CD14-positive monocyte (primary cell): ENCODE measurements at regions not wholly inside any gene's neighbourhood (a gene's known extent, or its start where the extent isn't known, plus 50 kb on each side); places are given as distances from the start of the nearest gene placed in this dataset.

Experiments
- DNase-seq, 3 donors: peaks; one replicate each; pipeline ENCODE4 v3.0.0-alpha.2; 2011 to 2022
- H2AFZ ChIP-seq: 2 replicates; pipeline ENCODE4 v1.6.0; 2012; ENCODE audit warnings: mild to moderate bottlenecking, low read depth, low read length, inconsistent platforms; ENCODE audit not compliant: insufficient read depth, poor library complexity, severe bottlenecking
- H3K27ac ChIP-seq, 2 donors: 1 replicate in 1 of 2; 2 replicates in 1 of 2; pipeline ENCODE4 v1.5.1; 2012 to 2013; ENCODE audit warnings: low read length in 2 of 2, control low read depth in 1 of 2, inconsistent platforms in 1 of 2, low read depth in 1 of 2, mild to moderate bottlenecking in 1 of 2
- H3K27me3 ChIP-seq, 2 donors: one replicate each; pipeline versions ENCODE4 v1.6.0 to v1.6.1; 2011 to 2013; ENCODE audit warnings: low read length in 2 of 2; ENCODE audit not compliant: control insufficient read depth in 2 of 2, insufficient read depth in 2 of 2
- H3K36me3 ChIP-seq, 2 donors: replicated peaks in 1 of 2; 1 replicate in 1 of 2; 2 replicates in 1 of 2; pipeline versions ENCODE4 v1.5.1 to v1.6.1; 2012 to 2013; ENCODE audit warnings: low read length in 2 of 2, control low read depth in 1 of 2, inconsistent platforms in 1 of 2, mild to moderate bottlenecking in 1 of 2; ENCODE audit not compliant: insufficient read depth in 2 of 2, control insufficient read depth in 1 of 2
- H3K4me1 ChIP-seq, 2 donors: 1 replicate in 1 of 2; 2 replicates in 1 of 2; pipeline versions ENCODE4 v1.5.1 to v1.6.1; 2012 to 2013; ENCODE audit warnings: low read length in 2 of 2, control low read depth in 1 of 2, inconsistent platforms in 1 of 2, mild to moderate bottlenecking in 1 of 2, moderate library complexity in 1 of 2; ENCODE audit not compliant: insufficient read depth in 2 of 2, control insufficient read depth in 1 of 2
- H3K4me2 ChIP-seq: replicated peaks from 2 replicates; pipeline ENCODE3; 2012; ENCODE audit warnings: low read length, moderate library complexity, mild to moderate bottlenecking; ENCODE audit not compliant: poor library complexity, severe bottlenecking; ENCODE audit errors: extremely low read depth
- H3K4me3 ChIP-seq, 3 experiments: fragments of 200-600 bp in 1 of 3; sonication (generic) in 1 of 3; replicated peaks in 1 of 3; 1 replicate in 2 of 3; 2 replicates in 1 of 3; pipeline ENCODE4 v1.5.1; 2011 to 2013; ENCODE audit warnings: low read length in 3 of 3, mild to moderate bottlenecking in 3 of 3, control low read depth in 2 of 3, low read depth in 2 of 3, inconsistent platforms in 1 of 3, moderate library complexity in 1 of 3
- H3K79me2 ChIP-seq: 2 replicates; pipeline ENCODE4 v1.6.0; 2012; ENCODE audit warnings: mild to moderate bottlenecking, control low read depth, inconsistent platforms, low read length, moderate library complexity; ENCODE audit not compliant: insufficient read depth
- H3K9ac ChIP-seq: 2 replicates; pipeline ENCODE4 v1.6.0; 2017; ENCODE audit warnings: low read length, mild to moderate bottlenecking; ENCODE audit not compliant: insufficient read depth, poor library complexity, severe bottlenecking
- H3K9me3 ChIP-seq, 2 donors: replicated peaks in 1 of 2; 1 replicate in 1 of 2; 2 replicates in 1 of 2; pipeline versions ENCODE4 v1.5.1 to v1.6.1; 2012 to 2013; ENCODE audit warnings: low read length in 2 of 2, control low read depth in 1 of 2; ENCODE audit not compliant: control insufficient read depth in 1 of 2, insufficient read depth in 1 of 2
- H4K20me1 ChIP-seq: 2 replicates; pipeline ENCODE4 v1.6.0; 2012; ENCODE audit warnings: mild to moderate bottlenecking, low read length, control low read depth, moderate library complexity; ENCODE audit not compliant: insufficient read depth
- H3K27ac Mint-ChIP-seq, 7 donors: one replicate each; pipeline ENCODE4 v1.8.0; 2020; ENCODE audit warnings: mild to moderate bottlenecking in 7 of 7, mixed read lengths in 7 of 7, moderate library complexity in 6 of 7, inconsistent platforms in 2 of 7
- H3K27me3 Mint-ChIP-seq, 3 donors: one replicate each; pipeline ENCODE4 v1.8.0; 2021 to 2022; ENCODE audit warnings: low read depth in 3 of 3, mild to moderate bottlenecking in 3 of 3, mixed read lengths in 3 of 3, moderate library complexity in 3 of 3, inconsistent platforms in 1 of 3
- H3K36me3 Mint-ChIP-seq, 2 donors: one replicate each; pipeline ENCODE4 v1.8.0; 2020; ENCODE audit warnings: mixed read lengths in 2 of 2, inconsistent platforms in 1 of 2, mild to moderate bottlenecking in 1 of 2
- H3K4me1 Mint-ChIP-seq: one replicate; pipeline ENCODE4 v1.8.0; 2020; ENCODE audit warnings: mild to moderate bottlenecking, mixed read lengths
- H3K4me3 Mint-ChIP-seq, 2 donors: one replicate each; pipeline ENCODE4 v1.8.0; 2020; ENCODE audit warnings: mild to moderate bottlenecking in 2 of 2, mixed read lengths in 2 of 2, moderate library complexity in 1 of 2
- H3K9me3 Mint-ChIP-seq, 7 donors: one replicate each; pipeline ENCODE4 v1.8.0; 2020 to 2022; ENCODE audit warnings: mixed read lengths in 7 of 7, mild to moderate bottlenecking in 6 of 7, moderate library complexity in 6 of 7, inconsistent platforms in 2 of 7
- CTCF ChIP-seq: fragments of 200-600 bp; IDR thresholded peaks from one replicate; pipeline ENCODE4 v1.8.0; 2022; ENCODE audit warnings: antibody characterized with exemption, mild to moderate bottlenecking
- WGBS: methylation state at CpG from one replicate; pipeline ENCODE4 v1.1.5; 2013; ENCODE audit warnings: missing lambda C conversion rate; ENCODE audit not compliant: insufficient coverage; 5-methylcytosine and 5-hydroxymethylcytosine counted together
- intact Hi-C, 2 donors: fragments of 100-400 bp; cut with micrococcal nuclease; formaldehyde crosslinking; loops; one replicate each; pipeline versions ENCODE4 v1.15.0 to v1.15.1; 2023

- Mint-ChIP-seq H3K4me1 (no peaks in the 10 kb centered on the region), H3K36me3 (no peaks in the 10 kb centered on the region), H3K27me3 (peaks cover 2 to 4% (median 2%) of the 10 kb centered on the region in 3 donors), H3K4me3 (no peak overlapping the region), H3K9me3 (peaks cover 0 to 15% (median 2%) of the 10 kb centered on the region in 7 donors), H3K27ac (no peak overlapping the region)
- H3K4me3 ChIP-seq, result no peak overlapping the region
- peaks cover 0 to 4% of the 10 kb centered on the region in 2 donors for H3K9me3 ChIP-seq
- H3K27ac ChIP-seq, result no peak overlapping the region
- H3K9ac ChIP-seq, result no peak overlapping the region
- H3K27me3 ChIP-seq, result no peaks in the 10 kb centered on the region
- H3K4me2 ChIP-seq, result no peak overlapping the region
- H2AFZ ChIP-seq, result no peak overlapping the region
- TF ChIP-seq CTCF, result no peak
- no peaks in the 10 kb centered on the region for H4K20me1 ChIP-seq
- DNase-seq, result no peak
- H3K36me3 ChIP-seq, result no peaks in the 10 kb centered on the region
- H3K79me2 ChIP-seq, result no peaks in the 10 kb centered on the region
- WGBS, result no CpG with 5 or more reads among the region's 2 CpGs
- H3K4me1 ChIP-seq, result no peaks in the 10 kb centered on the region
- intact Hi-C loops, result no loop called here
Measured at GRCh38 chr20:43358811-43359210, 98.9 kb upstream of the SRSF6 start.

- no peak overlapping the region for H3K4me3 ChIP-seq
- no peaks in the 10 kb centered on the region for H3K4me1 Mint-ChIP-seq
- H3K27me3 ChIP-seq, result no peaks in the 10 kb centered on the region
- H3K27ac ChIP-seq, result no peak overlapping the region
- H3K9ac ChIP-seq, result no peak overlapping the region
- peaks cover 0 to 20% (median 5%) of the 10 kb centered on the region in 7 donors for H3K9me3 Mint-ChIP-seq
- H3K79me2 ChIP-seq, result no peaks in the 10 kb centered on the region
- H3K4me2 ChIP-seq, result no peak overlapping the region
- intact Hi-C loops, result no loop called here
- TF ChIP-seq CTCF, result no peak
- no peak for DNase-seq
- peaks cover 0 to 7% (median 2%) of the 10 kb centered on the region in 3 donors for H3K27me3 Mint-ChIP-seq
- H4K20me1 ChIP-seq, result no peaks in the 10 kb centered on the region
- H3K4me1 ChIP-seq, result no peaks in the 10 kb centered on the region
- H3K27ac Mint-ChIP-seq, result no peak overlapping the region
- 97% methylated on average over 4 of the region's 6 CpGs for WGBS
- no peak overlapping the region for H3K4me3 Mint-ChIP-seq
- H3K9me3 ChIP-seq, result peaks cover 0 to 9% of the 10 kb centered on the region in 2 donors
- H3K36me3 Mint-ChIP-seq, result no peaks in the 10 kb centered on the region
- no peak overlapping the region for H2AFZ ChIP-seq
- H3K36me3 ChIP-seq, result no peaks in the 10 kb centered on the region
Measured at GRCh38 chr20:43357352-43357751, 100.3 kb upstream of the SRSF6 start.
